Stomach (tissue), 4 donors: ENCODE measurements at regions not wholly inside any gene's neighbourhood (a gene's known extent, or its start where the extent isn't known, plus 50 kb on each side); places are given as distances from the start of the nearest gene placed in this dataset.
"Not testable (repeated sequence)": the region's sequence is repeated elsewhere in the genome, so short reads cannot be mapped to it uniquely, and the experiment has no call there.

Experiments
- CTCF ChIP-seq, 7 experiments: fragments of 450-650 bp in 4 of 7; fragments of 200-600 bp in 3 of 7; sonication (generic) in 3 of 7; IDR thresholded peaks; one replicate each; pipeline ENCODE4 v1.5.1; 2016 to 2019; ENCODE audit warnings: antibody characterized with exemption in 7 of 7, control low read depth in 2 of 7, mild to moderate bottlenecking in 1 of 7
- EP300 ChIP-seq: sonication (generic); formaldehyde crosslinking; IDR thresholded peaks from one replicate; pipeline ENCODE4 v1.6.1; 2017; ENCODE audit warnings: antibody characterized with exemption
- POLR2A ChIP-seq, 4 donors: fragments of 450-650 bp; IDR thresholded peaks; one replicate each; pipeline ENCODE4 v1.6.1; 2016; ENCODE audit warnings: antibody characterized with exemption in 4 of 4, control low read depth in 2 of 4, mild to moderate bottlenecking in 1 of 4, moderate library complexity in 1 of 4
- POLR2AphosphoS5 ChIP-seq, 3 donors: sonication (generic); formaldehyde crosslinking; IDR thresholded peaks; one replicate each; pipeline ENCODE4 v1.6.1; 2016; ENCODE audit warnings: antibody characterized with exemption in 3 of 3

DNA sequence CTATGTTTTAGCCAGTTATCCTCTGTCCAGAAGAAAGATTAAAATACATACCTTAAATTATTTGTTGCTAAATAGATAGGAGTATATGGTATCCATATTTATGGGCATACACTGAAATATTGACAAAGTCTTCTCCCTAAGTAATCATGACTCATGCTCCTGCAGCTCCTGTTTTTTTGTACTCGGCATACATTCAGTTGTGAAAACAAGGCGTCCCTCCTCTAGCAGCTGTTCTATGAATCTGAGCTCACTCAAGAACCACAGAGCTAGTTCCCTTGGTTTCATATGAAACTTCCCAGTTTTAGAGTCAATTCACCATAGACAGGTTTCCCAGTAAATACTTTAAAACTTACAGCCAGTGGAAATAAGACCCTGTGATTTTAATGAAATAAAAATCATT lies 168.7 kb upstream of the CDH7 start:
- TF ChIP-seq POLR2A (IDR thresholded peaks at IDR 0.05); CTCF (IDR thresholded peaks at IDR 0.05); EP300; POLR2AphosphoS5 (IDR thresholded peaks at IDR 0.05): not testable (repeated sequence)
